ENCODE measurements at regions not wholly inside any gene's neighbourhood (a gene's known extent, or its start where the extent isn't known, plus 50 kb on each side); places are given as distances from the start of the nearest gene placed in this dataset.

DNA sequence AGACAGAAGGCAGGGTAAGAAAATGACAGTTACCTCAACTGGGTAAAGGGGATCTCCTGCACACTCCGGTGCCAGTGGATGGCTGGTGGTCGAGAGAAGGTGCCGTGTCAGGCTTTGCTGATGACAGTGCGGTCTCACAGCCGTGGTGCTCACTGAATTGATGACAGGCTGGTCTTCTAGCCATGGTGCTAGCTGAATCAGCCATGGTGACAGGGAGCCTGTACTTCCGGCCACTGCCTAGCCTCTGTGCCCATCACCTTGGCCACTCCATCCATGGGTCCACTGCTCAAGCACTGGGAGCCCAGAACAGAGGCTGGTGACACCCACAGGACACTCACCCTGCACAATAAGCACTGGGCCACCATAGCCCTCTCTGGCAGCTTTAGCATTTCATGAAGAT is 315.9 kb downstream of the FBXO15 start:
- H3K27me3 ChIP-seq (ENCODE audit: low read depth) = peaks cover 40% of the 10 kb centered on the region
- H3K4me3 ChIP-seq = no peak overlapping the region
- no peak for DNase-seq
- H3K27ac ChIP-seq (replicated peaks) = no peak overlapping the region
- H3K36me3 ChIP-seq = no peaks in the 10 kb centered on the region
- peaks cover 6% of the 10 kb centered on the region for H3K4me1 ChIP-seq
- TF ChIP-seq, protein P1, sequence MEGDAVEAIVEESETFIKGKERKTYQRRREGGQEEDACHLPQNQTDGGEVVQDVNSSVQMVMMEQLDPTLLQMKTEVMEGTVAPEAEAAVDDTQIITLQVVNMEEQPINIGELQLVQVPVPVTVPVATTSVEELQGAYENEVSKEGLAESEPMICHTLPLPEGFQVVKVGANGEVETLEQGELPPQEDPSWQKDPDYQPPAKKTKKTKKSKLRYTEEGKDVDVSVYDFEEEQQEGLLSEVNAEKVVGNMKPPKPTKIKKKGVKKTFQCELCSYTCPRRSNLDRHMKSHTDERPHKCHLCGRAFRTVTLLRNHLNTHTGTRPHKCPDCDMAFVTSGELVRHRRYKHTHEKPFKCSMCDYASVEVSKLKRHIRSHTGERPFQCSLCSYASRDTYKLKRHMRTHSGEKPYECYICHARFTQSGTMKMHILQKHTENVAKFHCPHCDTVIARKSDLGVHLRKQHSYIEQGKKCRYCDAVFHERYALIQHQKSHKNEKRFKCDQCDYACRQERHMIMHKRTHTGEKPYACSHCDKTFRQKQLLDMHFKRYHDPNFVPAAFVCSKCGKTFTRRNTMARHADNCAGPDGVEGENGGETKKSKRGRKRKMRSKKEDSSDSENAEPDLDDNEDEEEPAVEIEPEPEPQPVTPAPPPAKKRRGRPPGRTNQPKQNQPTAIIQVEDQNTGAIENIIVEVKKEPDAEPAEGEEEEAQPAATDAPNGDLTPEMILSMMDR (IDR thresholded peaks at IDR 0.05; ENCODE audit: borderline replicate concordance) = no peak
- intact Hi-C loops (cut with micrococcal nuclease) = no loop called here
- no peaks in the 10 kb centered on the region for H3K9me3 ChIP-seq (replicated peaks)

DNA sequence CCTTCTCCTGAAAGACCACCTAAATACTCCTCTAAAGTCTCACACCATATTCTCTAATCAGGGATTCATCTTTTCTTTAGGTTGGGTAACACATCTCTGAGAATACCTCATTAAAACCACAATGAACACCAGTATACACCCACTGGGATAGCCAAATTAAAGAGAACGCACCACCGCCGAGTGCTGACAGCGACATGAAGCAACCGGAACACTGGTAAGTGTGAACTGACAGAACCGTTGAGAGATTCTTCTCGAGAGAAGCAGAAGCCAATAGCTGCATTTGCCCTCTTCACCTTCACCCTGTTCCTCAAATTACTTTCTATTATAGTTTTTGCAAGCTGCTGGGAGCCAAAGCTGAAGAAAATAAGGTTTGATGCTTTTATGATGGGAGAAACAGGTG is 318.5 kb downstream of the FBXO15 start:
- intact Hi-C loops (cut with micrococcal nuclease) = no loop called here
- TF ChIP-seq, protein P1 (IDR thresholded peaks at IDR 0.05; ENCODE audit: borderline replicate concordance) = no peak
- H3K27me3 ChIP-seq (ENCODE audit: low read depth) = peaks cover 41% of the 10 kb centered on the region
- H3K36me3 ChIP-seq = no peaks in the 10 kb centered on the region
- peaks cover 6% of the 10 kb centered on the region for H3K4me1 ChIP-seq
- H3K27ac ChIP-seq (replicated peaks) = no peak overlapping the region
- H3K9me3 ChIP-seq (replicated peaks) = no peaks in the 10 kb centered on the region
- no peak overlapping the region for H3K4me3 ChIP-seq
- DNase-seq = peak; percentile 45

DNA sequence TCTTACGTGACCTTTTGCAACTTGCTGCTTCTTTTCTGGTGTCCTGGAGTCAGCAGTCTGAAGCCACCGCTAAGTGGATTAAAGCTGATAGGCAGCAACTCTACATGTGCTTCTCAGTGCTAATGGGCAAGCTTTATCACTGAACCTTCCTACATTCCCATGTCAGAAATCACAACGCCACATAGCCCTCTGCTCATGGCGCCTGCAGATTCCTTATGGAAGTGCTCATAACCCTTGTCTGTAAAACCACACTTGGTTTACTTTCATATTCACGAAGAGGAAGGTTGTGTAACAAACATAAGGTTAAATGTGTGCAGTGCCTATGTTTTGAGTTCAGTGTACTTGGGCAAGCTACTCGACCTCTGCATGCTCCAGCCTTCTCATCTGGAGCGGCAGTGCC is 319.8 kb downstream of the FBXO15 start:
- H3K36me3 ChIP-seq = no peaks in the 10 kb centered on the region
- H3K4me3 ChIP-seq = no peak overlapping the region
- peaks cover 6% of the 10 kb centered on the region for H3K4me1 ChIP-seq
- peaks cover 28% of the 10 kb centered on the region for H3K27me3 ChIP-seq (ENCODE audit: low read depth)
- TF ChIP-seq, protein P1 (IDR thresholded peaks at IDR 0.05; ENCODE audit: borderline replicate concordance) = no peak
- no peak for DNase-seq
- intact Hi-C loops (cut with micrococcal nuclease) = no loop called here
- H3K27ac ChIP-seq (replicated peaks) = no peak overlapping the region
- H3K9me3 ChIP-seq (replicated peaks) = no peaks in the 10 kb centered on the region

DNA sequence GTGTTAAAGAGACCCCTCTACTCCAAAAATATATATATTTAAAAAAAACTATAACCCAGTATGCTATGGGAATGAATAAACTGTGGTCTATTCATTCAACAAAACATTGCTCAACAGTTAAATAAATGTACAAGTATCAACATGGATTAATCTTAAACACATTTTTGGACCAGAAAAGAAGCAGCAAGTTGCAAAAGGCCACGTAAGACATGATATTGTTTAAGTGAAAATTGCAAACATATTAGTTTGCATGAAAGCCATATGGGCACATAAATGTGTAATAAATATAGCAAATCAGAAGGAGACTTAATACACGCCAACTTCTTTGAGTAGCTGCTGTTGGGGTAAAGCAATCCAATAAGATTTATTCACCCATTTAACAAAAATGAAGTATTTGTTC is 321.5 kb downstream of the FBXO15 start:
- Histone ChIP-seq H3K4me1 (peaks cover 6% of the 10 kb centered on the region), H3K36me3 (no peaks in the 10 kb centered on the region), H3K4me3 (no peak overlapping the region), H3K27me3 (ENCODE audit: low read depth) (peaks cover 28% of the 10 kb centered on the region), H3K27ac (replicated peaks) (no peak overlapping the region), H3K9me3 (replicated peaks) (no peaks in the 10 kb centered on the region)
- no peak for DNase-seq
- TF ChIP-seq, protein P1 (IDR thresholded peaks at IDR 0.05; ENCODE audit: borderline replicate concordance) = no peak
- intact Hi-C loops (cut with micrococcal nuclease) = no loop called here

DNA sequence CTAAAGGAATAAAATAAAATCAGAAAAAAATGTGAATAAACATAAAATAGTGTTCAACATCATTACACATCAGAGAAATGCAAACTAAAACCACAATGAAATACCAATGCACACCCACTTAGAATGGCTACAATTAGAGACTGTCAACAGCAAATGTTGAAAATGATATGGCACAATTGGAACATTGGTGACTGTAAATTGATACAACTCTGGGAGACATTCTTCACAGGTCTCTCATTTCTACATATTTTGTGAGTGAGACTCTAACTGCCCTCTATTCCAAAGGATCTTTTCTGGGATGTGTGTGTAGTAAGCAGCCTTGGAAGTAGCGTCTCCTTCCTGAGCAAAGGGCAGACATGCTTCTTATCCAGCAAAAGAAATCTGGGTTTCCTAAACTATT is 323.0 kb downstream of the FBXO15 start:
- TF ChIP-seq, protein P1 (IDR thresholded peaks at IDR 0.05; ENCODE audit: borderline replicate concordance) = no peak
- no peak for DNase-seq
- Histone ChIP-seq H3K36me3 (no peaks in the 10 kb centered on the region), H3K4me3 (no peak overlapping the region), H3K4me1 (peaks cover 4% of the 10 kb centered on the region), H3K9me3 (replicated peaks) (no peaks in the 10 kb centered on the region), H3K27ac (replicated peaks) (no peak overlapping the region), H3K27me3 (ENCODE audit: low read depth) (peaks cover 28% of the 10 kb centered on the region)
- intact Hi-C loops (cut with micrococcal nuclease) = no loop called here

DNA sequence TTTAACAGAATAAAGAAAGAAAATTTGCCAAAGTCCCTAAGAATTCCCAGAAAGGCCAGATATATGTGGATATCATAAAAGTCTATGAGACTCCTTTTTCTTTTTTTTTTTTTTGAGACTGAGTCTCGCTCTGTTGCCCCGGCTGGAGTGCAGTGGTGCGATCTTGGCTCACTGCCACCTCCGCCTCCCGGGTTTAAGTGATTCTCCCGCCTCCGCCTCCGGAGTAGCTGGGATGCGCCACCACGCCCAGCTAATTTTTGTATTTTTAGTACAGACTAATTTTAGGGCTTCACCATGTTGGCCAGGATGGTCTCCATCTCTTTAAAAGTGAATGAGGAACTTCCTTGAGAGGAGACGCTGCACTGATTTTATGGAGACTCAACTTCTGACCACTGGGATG is 335.2 kb downstream of the FBXO15 start:
- TF ChIP-seq, protein P1 (IDR thresholded peaks at IDR 0.05; ENCODE audit: borderline replicate concordance) = no peak
- Histone ChIP-seq H3K4me1 (no peaks in the 10 kb centered on the region), H3K9me3 (replicated peaks) (peaks cover 8% of the 10 kb centered on the region), H3K36me3 (no peaks in the 10 kb centered on the region), H3K27ac (replicated peaks) (no peak overlapping the region), H3K4me3 (no peak overlapping the region), H3K27me3 (ENCODE audit: low read depth) (no peaks in the 10 kb centered on the region)
- intact Hi-C loops (cut with micrococcal nuclease) = no loop called here
- no peak for DNase-seq

All from left ventricle myocardium inferior (tissue), 1 donor.